HEK293 (cell line): ENCODE measurements at regions not wholly inside any gene's neighbourhood (a gene's known extent, or its start where the extent isn't known, plus 50 kb on each side); places are given as distances from the start of the nearest gene placed in this dataset.

Source experiments
- CTCF ChIA-PET: fragments of 350-600 bp; formaldehyde crosslinking; extraction: SDS; loops from one replicate; lab custom pipeline; 2021; ENCODE audit warnings: antibody characterized with exemption; lab: Yijun Ruan, JAX
- POLR2A ChIA-PET: fragments of 300-600 bp; formaldehyde crosslinking; extraction: SDS; loops from one replicate; lab custom pipeline; 2020; ENCODE audit warnings: antibody characterized with exemption, inconsistent platforms; lab: Yijun Ruan, JAX
- H3K27ac ChIP-seq: fragments of 200-500 bp; sonication (Bioruptor generic); 2 replicates; pipeline ENCODE4 v1.5.1; 2014; ENCODE audit warnings: low read depth, low read length, control low read depth, inconsistent platforms; ENCODE audit errors: extremely low read depth
- H3K36me3 ChIP-seq, 2 experiments: fragments of 200-500 bp in 1 of 2; sonication (Bioruptor generic) in 1 of 2; 1 replicate in 1 of 2; 2 replicates in 1 of 2; pipeline ENCODE4 v1.5.1; 2014 to 2017; ENCODE audit warnings: inconsistent platforms in 2 of 2, low read length in 2 of 2; ENCODE audit not compliant: control insufficient read depth in 2 of 2, insufficient read depth in 1 of 2
- H3K4me1 ChIP-seq: fragments of 200-500 bp; sonication (Bioruptor generic); 2 replicates; pipeline ENCODE4 v1.5.1; 2014; ENCODE audit warnings: mild to moderate bottlenecking, low read length, inconsistent platforms; ENCODE audit not compliant: control insufficient read depth, insufficient read depth
- H3K4me3 ChIP-seq: 2 replicates; pipeline ENCODE4 v1.5.1; 2011; ENCODE audit warnings: low read depth, mild to moderate bottlenecking, control low read depth, low read length, moderate library complexity
- H3K9me3 ChIP-seq: fragments of 200-500 bp; sonication (Bioruptor generic); 2 replicates; pipeline ENCODE4 v1.5.1; 2014; ENCODE audit warnings: low read depth, low read length, inconsistent platforms; ENCODE audit not compliant: control insufficient read depth, insufficient read depth
- REST ChIP-seq: fragments of 450-650 bp; formaldehyde crosslinking; IDR thresholded peaks from 2 replicates; pipeline ENCODE4 v1.5.1; 2016; ENCODE audit warnings: missing biosample characterization, missing genetic modification characterization
- SCRT2 ChIP-seq: fragments of 450-650 bp; formaldehyde crosslinking; IDR thresholded peaks from 2 replicates; pipeline ENCODE4 v1.5.1; 2016; ENCODE audit warnings: missing biosample characterization, missing genetic modification characterization
- SP2 ChIP-seq: fragments of 450-650 bp; formaldehyde crosslinking; IDR thresholded peaks from 2 replicates; pipeline ENCODE4 v1.5.1; 2016; ENCODE audit warnings: missing biosample characterization, missing genetic modification characterization
- ZFP37 ChIP-seq: fragments of 450-650 bp; formaldehyde crosslinking; IDR thresholded peaks from 2 replicates; pipeline ENCODE4 v1.5.1; 2016; ENCODE audit warnings: missing biosample characterization, missing genetic modification characterization
- ZNF132 ChIP-seq: fragments of 450-650 bp; formaldehyde crosslinking; IDR thresholded peaks from 2 replicates; pipeline ENCODE4 v1.5.1; 2017; ENCODE audit warnings: missing biosample characterization, missing genetic modification characterization, borderline replicate concordance
- ZNF148 ChIP-seq: fragments of 450-650 bp; formaldehyde crosslinking; IDR thresholded peaks from 2 replicates; pipeline ENCODE4 v1.5.0; 2017; ENCODE audit warnings: missing biosample characterization, missing genetic modification characterization, borderline replicate concordance
- ZNF350 ChIP-seq: fragments of 450-650 bp; formaldehyde crosslinking; IDR thresholded peaks from 2 replicates; pipeline ENCODE4 v1.5.0; 2017; ENCODE audit warnings: missing biosample characterization, mild to moderate bottlenecking, missing genetic modification characterization
- ZNF423 ChIP-seq: fragments of 450-650 bp; formaldehyde crosslinking; IDR thresholded peaks from 2 replicates; pipeline ENCODE4 v1.5.1; 2016; ENCODE audit warnings: missing biosample characterization, missing genetic modification characterization
- ZNF473 ChIP-seq: fragments of 450-650 bp; formaldehyde crosslinking; IDR thresholded peaks from 2 replicates; pipeline ENCODE4 v1.5.1; 2017; ENCODE audit warnings: missing biosample characterization, missing genetic modification characterization
- ZNF510 ChIP-seq: fragments of 450-650 bp; formaldehyde crosslinking; IDR thresholded peaks from 2 replicates; pipeline ENCODE4 v1.5.1; 2018; ENCODE audit warnings: mild to moderate bottlenecking, missing genetic modification characterization, missing biosample characterization; ENCODE audit not compliant: insufficient replicate concordance
- ZNF530 ChIP-seq: fragments of 450-650 bp; formaldehyde crosslinking; IDR thresholded peaks from 2 replicates; pipeline ENCODE4 v1.5.1; 2016; ENCODE audit warnings: low read depth, missing biosample characterization, missing genetic modification characterization
- ZSCAN16 ChIP-seq: fragments of 450-650 bp; formaldehyde crosslinking; IDR thresholded peaks from 2 replicates; pipeline ENCODE4 v1.5.1; 2016; ENCODE audit warnings: missing biosample characterization, missing genetic modification characterization
- TF ChIP-seq, protein P1 (sequence below): fragments of 450-650 bp; formaldehyde crosslinking; IDR thresholded peaks from 2 replicates; pipeline ENCODE4 v1.5.1; 2016; ENCODE audit warnings: missing biosample characterization, missing genetic modification characterization
- TF ChIP-seq, protein P2 (sequence below): fragments of 450-650 bp; formaldehyde crosslinking; IDR thresholded peaks from 2 replicates; pipeline ENCODE4 v1.5.1; 2016; ENCODE audit warnings: missing biosample characterization, missing genetic modification characterization

- TF ChIP-seq ZNF148 (tag by site-specific recombination), result no peak
- no peak for TF ChIP-seq SP2 (tag by site-specific recombination)
- TF ChIP-seq, protein P1, sequence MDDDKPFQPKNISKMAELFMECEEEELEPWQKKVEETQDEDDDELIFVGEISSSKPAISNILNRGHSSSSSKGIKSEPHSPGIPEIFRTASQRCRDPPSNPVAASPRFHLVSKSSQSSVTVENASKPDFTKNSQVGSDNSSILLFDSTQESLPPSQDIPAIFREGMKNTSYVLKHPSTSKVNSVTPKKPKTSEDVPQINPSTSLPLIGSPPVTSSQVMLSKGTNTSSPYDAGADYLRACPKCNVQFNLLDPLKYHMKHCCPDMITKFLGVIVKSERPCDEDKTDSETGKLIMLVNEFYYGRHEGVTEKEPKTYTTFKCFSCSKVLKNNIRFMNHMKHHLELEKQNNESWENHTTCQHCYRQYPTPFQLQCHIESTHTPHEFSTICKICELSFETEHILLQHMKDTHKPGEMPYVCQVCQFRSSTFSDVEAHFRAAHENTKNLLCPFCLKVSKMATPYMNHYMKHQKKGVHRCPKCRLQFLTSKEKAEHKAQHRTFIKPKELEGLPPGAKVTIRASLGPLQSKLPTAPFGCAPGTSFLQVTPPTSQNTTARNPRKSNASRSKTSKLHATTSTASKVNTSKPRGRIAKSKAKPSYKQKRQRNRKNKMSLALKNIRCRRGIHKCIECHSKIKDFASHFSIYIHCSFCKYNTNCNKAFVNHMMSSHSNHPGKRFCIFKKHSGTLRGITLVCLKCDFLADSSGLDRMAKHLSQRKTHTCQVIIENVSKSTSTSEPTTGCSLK (tag by site-specific recombination), result no peak
- TF ChIP-seq ZFP37 (tag by site-specific recombination), result no peak
- TF ChIP-seq, all 188 proteins: peak for 0
These were observed 818.5 kb downstream of the TBL1XR1 start (continued) for GRCh38 chr3:176378789-176379188.

- H3K9me3 ChIP-seq, result no peaks in the 10 kb centered on the region
- H3K27ac ChIP-seq, result no peak overlapping the region
- H3K36me3 ChIP-seq, result no peaks in the 10 kb centered on the region
- TF ChIP-seq ZSCAN16, result no peak
- no peak for TF ChIP-seq ZNF473 (tag by site-specific recombination)
- TF ChIP-seq ZNF423 (tag by site-specific recombination), result no peak
- TF ChIP-seq ZNF132, result no peak
- no peak for TF ChIP-seq ZNF350
- TF ChIP-seq, protein P2, sequence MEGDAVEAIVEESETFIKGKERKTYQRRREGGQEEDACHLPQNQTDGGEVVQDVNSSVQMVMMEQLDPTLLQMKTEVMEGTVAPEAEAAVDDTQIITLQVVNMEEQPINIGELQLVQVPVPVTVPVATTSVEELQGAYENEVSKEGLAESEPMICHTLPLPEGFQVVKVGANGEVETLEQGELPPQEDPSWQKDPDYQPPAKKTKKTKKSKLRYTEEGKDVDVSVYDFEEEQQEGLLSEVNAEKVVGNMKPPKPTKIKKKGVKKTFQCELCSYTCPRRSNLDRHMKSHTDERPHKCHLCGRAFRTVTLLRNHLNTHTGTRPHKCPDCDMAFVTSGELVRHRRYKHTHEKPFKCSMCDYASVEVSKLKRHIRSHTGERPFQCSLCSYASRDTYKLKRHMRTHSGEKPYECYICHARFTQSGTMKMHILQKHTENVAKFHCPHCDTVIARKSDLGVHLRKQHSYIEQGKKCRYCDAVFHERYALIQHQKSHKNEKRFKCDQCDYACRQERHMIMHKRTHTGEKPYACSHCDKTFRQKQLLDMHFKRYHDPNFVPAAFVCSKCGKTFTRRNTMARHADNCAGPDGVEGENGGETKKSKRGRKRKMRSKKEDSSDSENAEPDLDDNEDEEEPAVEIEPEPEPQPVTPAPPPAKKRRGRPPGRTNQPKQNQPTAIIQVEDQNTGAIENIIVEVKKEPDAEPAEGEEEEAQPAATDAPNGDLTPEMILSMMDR (tag by site-specific recombination), result no peak
- ChIA-PET POLR2A (no interaction called here), CTCF (no interaction called here)
- H3K4me1 ChIP-seq, result no peaks in the 10 kb centered on the region
- no peak overlapping the region for H3K4me3 ChIP-seq
These were observed 820.8 kb downstream of the TBL1XR1 start for GRCh38 chr3:176376531-176376930.

DNA sequence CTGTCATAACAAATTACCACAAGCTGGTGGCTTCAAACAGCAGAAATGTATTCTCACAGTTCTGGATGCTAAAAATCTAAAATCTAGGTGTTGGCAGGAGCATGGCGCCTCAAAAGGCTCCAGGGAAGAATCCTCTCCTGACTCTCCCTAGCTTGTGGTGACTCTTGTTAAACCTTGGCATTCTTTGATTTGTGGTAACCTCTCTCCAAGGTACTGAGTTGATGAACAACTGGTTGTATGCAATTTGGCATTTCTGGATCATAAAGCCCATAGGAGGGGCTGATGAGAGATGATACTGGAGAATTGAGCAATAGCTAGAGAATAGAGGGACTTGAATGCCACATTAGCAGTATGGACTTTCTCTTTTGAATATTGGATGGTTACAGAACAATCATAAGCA, 821.8 kb downstream of the TBL1XR1 start:
- Histone ChIP-seq H3K4me3 (no peak overlapping the region), H3K36me3 (no peaks in the 10 kb centered on the region), H3K9me3 (no peaks in the 10 kb centered on the region), H3K4me1 (no peaks in the 10 kb centered on the region), H3K27ac (no peak overlapping the region)
- ChIA-PET POLR2A (no interaction called here), CTCF (no interaction called here)
- TF ChIP-seq SCRT2 (no peak), ZNF510 (tag by site-specific recombination) (no peak), REST (tag by site-specific recombination) (peak; percentile 68), ZNF530 (tag by site-specific recombination) (no peak)
